ENCODE measurements at regions not wholly inside any gene's neighbourhood (a gene's known extent, or its start where the extent isn't known, plus 50 kb on each side); places are given as distances from the start of the nearest gene placed in this dataset.
"Not testable (repeated sequence)": the region's sequence is repeated elsewhere in the genome, so short reads cannot be mapped to it uniquely, and the experiment has no call there.

- DNase-seq: not testable (repeated sequence)
Measured at GRCh38 chr16:29195116-29195872, 210.4 kb downstream of the LAT start.

- DNase-seq: not testable (repeated sequence)
Measured at GRCh38 chr16:29194185-29194844, 209.5 kb downstream of the LAT start.

- DNase-seq: not testable (repeated sequence)
Measured at GRCh38 chr16:29193634-29194033, 208.8 kb downstream of the LAT start.

GRCh38 chr16:29193248-29193574, 208.4 kb downstream of the LAT start:
- DNase-seq: not testable (repeated sequence)

GRCh38 chr16:29192329-29193247, 207.7 kb downstream of the LAT start:
- DNase-seq: no peak

- not testable (repeated sequence) for DNase-seq
Measured at GRCh38 chr16:29191636-29192180, 206.9 kb downstream of the LAT start.

GRCh38 chr16:29190553-29191431, 205.9 kb downstream of the LAT start:
- not testable (repeated sequence) for DNase-seq

GRCh38 chr16:29188806-29189205, 204.0 kb downstream of the LAT start:
- DNase-seq: not testable (repeated sequence)

- not testable (repeated sequence) for DNase-seq
Measured at GRCh38 chr16:29186306-29187220, 201.7 kb downstream of the LAT start.

- DNase-seq: not testable (repeated sequence)
Measured at GRCh38 chr16:29185872-29186271, 201.0 kb downstream of the LAT start.

- DNase-seq: not testable (repeated sequence)
Measured at GRCh38 chr16:29184738-29185438, 200.0 kb downstream of the LAT start.

GRCh38 chr16:29182940-29183868, 198.4 kb downstream of the LAT start:
- not testable (repeated sequence) for DNase-seq

GRCh38 chr16:29182501-29182900, 197.6 kb downstream of the LAT start:
- DNase-seq: no peak

GRCh38 chr16:29181921-29182411, 197.1 kb downstream of the LAT start:
- not testable (repeated sequence) for DNase-seq

- not testable (repeated sequence) for DNase-seq
Measured at GRCh38 chr16:29181254-29181780, 196.5 kb downstream of the LAT start.

- DNase-seq: not testable (repeated sequence)
Measured at GRCh38 chr16:29180206-29180600, 195.4 kb downstream of the LAT start.

- not testable (repeated sequence) for DNase-seq
Measured at GRCh38 chr16:29179401-29180205, 194.8 kb downstream of the LAT start.
